Tibial artery (tissue), 4 donors: ENCODE measurements at regions not wholly inside any gene's neighbourhood (a gene's known extent, or its start where the extent isn't known, plus 50 kb on each side); places are given as distances from the start of the nearest gene placed in this dataset.

Source experiments
- DNase-seq, 2 donors: peaks; one replicate each; pipeline ENCODE4 v3.0.0-alpha.2; 2019
- H3K27ac ChIP-seq, 2 donors: fragments of 200-600 bp; sonication (generic) in 1 of 2; 1 replicate in 1 of 2; 2 replicates in 1 of 2; pipeline ENCODE4 v1.5.1; 2018 to 2019; ENCODE audit warnings: mild to moderate bottlenecking in 1 of 2
- H3K27me3 ChIP-seq, 2 donors: fragments of 200-600 bp; sonication (generic) in 1 of 2; one replicate each; pipeline versions ENCODE4 v1.5.1 to v1.6.0; 2016 to 2019
- H3K36me3 ChIP-seq, 3 donors: fragments of 200-600 bp; sonication (generic) in 2 of 3; one replicate each; pipeline ENCODE4 v1.5.1; 2016 to 2019; ENCODE audit warnings: mild to moderate bottlenecking in 2 of 3
- H3K4me1 ChIP-seq, 4 donors: fragments of 200-600 bp; sonication (generic) in 2 of 4; 1 replicate in 3 of 4; 2 replicates in 1 of 4; pipeline ENCODE4 v1.5.1; 2016 to 2019
- H3K4me3 ChIP-seq, 2 donors: fragments of 200-600 bp; sonication (generic) in 1 of 2; 1 replicate in 1 of 2; 2 replicates in 1 of 2; pipeline ENCODE4 v1.5.1; 2018 to 2019; ENCODE audit warnings: mild to moderate bottlenecking in 2 of 2
- H3K9me3 ChIP-seq, 3 donors: fragments of 200-600 bp; sonication (generic) in 1 of 3; one replicate each; pipeline ENCODE4 v1.5.1; 2016 to 2019
- intact Hi-C: fragments of 100-400 bp; cut with DNase I; formaldehyde crosslinking; loops from one replicate; pipeline ENCODE4 v1.15.0; 2023; ENCODE audit warnings: low total_unique reads
- TF ChIP-seq, protein P1 (sequence below), 2 experiments: fragments of 200-600 bp in 1 of 2; fragments of 450-650 bp in 1 of 2; IDR thresholded peaks; one replicate each; pipeline ENCODE4 v1.5.1; 2017 to 2019; ENCODE audit warnings: antibody characterized with exemption in 2 of 2, mild to moderate bottlenecking in 1 of 2, moderate library complexity in 1 of 2

- Histone ChIP-seq H3K9me3 (peaks cover 0 to 2% (median 0%) of the 10 kb centered on the region in 3 donors), H3K4me3 (no peak overlapping the region), H3K4me1 (peaks cover 0 to 36% (median 15%) of the 10 kb centered on the region in 4 donors), H3K27ac (no peak overlapping the region), H3K27me3 (no peaks in the 10 kb centered on the region), H3K36me3 (no peaks in the 10 kb centered on the region)
- TF ChIP-seq, protein P1, sequence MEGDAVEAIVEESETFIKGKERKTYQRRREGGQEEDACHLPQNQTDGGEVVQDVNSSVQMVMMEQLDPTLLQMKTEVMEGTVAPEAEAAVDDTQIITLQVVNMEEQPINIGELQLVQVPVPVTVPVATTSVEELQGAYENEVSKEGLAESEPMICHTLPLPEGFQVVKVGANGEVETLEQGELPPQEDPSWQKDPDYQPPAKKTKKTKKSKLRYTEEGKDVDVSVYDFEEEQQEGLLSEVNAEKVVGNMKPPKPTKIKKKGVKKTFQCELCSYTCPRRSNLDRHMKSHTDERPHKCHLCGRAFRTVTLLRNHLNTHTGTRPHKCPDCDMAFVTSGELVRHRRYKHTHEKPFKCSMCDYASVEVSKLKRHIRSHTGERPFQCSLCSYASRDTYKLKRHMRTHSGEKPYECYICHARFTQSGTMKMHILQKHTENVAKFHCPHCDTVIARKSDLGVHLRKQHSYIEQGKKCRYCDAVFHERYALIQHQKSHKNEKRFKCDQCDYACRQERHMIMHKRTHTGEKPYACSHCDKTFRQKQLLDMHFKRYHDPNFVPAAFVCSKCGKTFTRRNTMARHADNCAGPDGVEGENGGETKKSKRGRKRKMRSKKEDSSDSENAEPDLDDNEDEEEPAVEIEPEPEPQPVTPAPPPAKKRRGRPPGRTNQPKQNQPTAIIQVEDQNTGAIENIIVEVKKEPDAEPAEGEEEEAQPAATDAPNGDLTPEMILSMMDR (IDR thresholded peaks at IDR 0.05) = no peak
- DNase-seq = no peak
- intact Hi-C loops = no loop called here
These were observed 318.7 kb downstream of the TLE1 start for GRCh38 chr9:81370650-81371049.

DNA sequence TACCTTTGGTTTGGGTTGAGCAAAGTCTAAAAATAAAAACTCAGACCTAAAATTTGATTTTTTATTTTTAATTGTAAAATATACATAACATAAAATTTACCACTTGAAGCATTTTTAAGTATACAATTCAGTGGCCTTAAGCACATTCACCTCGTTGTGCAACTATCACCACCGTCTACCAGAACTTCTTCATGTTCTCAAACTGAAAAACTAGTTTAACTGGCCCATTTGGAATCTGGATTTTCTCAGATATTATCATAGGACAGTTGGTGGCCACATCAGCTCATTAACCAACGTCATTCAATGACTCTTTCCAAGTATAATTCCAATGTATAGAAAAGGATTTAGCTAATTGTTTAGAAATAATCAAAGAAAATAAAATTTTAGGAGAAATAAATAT lies 319.3 kb downstream of the TLE1 start:
- H3K4me3 ChIP-seq = no peak overlapping the region
- no peaks in the 10 kb centered on the region for H3K27me3 ChIP-seq
- H3K36me3 ChIP-seq = no peaks in the 10 kb centered on the region
- intact Hi-C loops = no loop called here
- peaks cover 0 to 31% (median 14%) of the 10 kb centered on the region in 4 donors for H3K4me1 ChIP-seq
- H3K27ac ChIP-seq = no peak overlapping the region
- TF ChIP-seq, protein P1 (IDR thresholded peaks at IDR 0.05) = no peak
- peaks cover 0 to 8% (median 0%) of the 10 kb centered on the region in 3 donors for H3K9me3 ChIP-seq
- no peak for DNase-seq

- H3K4me3 ChIP-seq = no peak overlapping the region
- intact Hi-C loops = no loop called here
These were observed 320.2 kb downstream of the TLE1 start for GRCh38 chr9:81369121-81369520.

DNA sequence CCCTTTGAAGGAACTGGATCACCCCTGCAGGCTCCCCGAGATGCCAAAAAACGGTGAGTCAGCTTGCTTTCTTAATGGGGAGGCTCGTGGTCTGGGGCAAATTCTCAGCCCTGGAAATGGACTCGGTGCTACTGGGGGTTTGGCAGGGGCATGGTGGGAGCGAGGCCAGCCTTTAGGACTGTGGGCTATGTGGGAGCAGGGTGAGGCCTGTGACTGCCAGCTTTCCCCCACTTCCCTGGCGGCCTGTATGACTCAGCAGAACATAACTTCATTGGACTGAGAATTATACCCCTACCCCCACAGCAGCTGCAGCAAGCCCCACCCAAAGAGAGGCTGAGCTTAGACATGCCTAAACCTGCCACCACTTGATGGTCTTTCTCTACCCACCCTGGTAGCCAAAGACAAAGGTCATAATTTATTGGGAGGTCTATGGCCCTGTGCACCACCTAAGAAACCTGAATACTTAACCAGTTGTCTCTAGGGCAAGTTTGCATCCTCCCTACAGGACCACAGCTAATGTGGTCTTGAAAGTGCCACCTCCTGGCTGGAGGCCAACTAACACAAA lies 325.3 kb downstream of the TLE1 start:
- Histone ChIP-seq H3K4me3 (no peak overlapping the region), H3K27ac (no peak overlapping the region), H3K27me3 (no peaks in the 10 kb centered on the region), H3K4me1 (no peaks in the 10 kb centered on the region), H3K36me3 (no peaks in the 10 kb centered on the region), H3K9me3 (peaks cover 0 to 13% (median 0%) of the 10 kb centered on the region in 3 donors)
- DNase-seq = no peak
- TF ChIP-seq, protein P1 (IDR thresholded peaks at IDR 0.05) = no peak
- intact Hi-C loops = no loop called here

More at GRCh38 chr9:81369121-81369520, 320.2 kb downstream of the TLE1 start:
- Histone ChIP-seq H3K27me3 (no peaks in the 10 kb centered on the region), H3K9me3 (peaks cover 0 to 13% (median 0%) of the 10 kb centered on the region in 3 donors), H3K36me3 (no peaks in the 10 kb centered on the region), H3K27ac (no peak overlapping the region), H3K4me1 (peaks cover 0 to 21% (median 12%) of the 10 kb centered on the region in 4 donors)
- TF ChIP-seq, protein P1 (IDR thresholded peaks at IDR 0.05) = no peak
- no peak for DNase-seq

DNA sequence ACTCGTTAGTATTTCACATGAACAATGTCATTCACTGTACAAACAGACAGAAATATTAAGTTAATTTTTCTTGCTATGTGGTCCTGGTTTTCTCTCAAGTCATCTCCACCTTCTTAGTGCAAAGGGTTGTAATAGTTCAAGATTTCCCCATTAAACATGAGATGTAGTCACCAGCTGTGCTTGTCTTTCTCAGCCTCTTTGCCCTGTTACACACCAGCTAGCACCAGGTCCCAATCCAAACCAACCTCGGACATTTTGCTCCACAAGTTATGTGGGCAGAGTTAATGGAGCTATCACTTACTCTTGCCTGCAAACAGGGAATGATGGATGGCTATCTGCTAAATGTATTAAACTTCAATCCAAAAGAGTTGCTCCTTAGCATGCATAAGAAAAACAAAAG lies 328.1 kb downstream of the TLE1 start:
- Histone ChIP-seq H3K4me1 (no peaks in the 10 kb centered on the region), H3K9me3 (peaks cover 0 to 13% (median 0%) of the 10 kb centered on the region in 3 donors), H3K27ac (no peak overlapping the region), H3K36me3 (no peaks in the 10 kb centered on the region), H3K27me3 (no peaks in the 10 kb centered on the region), H3K4me3 (no peak overlapping the region)
- intact Hi-C loops = no loop called here
- no peak for DNase-seq
- TF ChIP-seq, protein P1 (IDR thresholded peaks at IDR 0.05) = no peak

DNA sequence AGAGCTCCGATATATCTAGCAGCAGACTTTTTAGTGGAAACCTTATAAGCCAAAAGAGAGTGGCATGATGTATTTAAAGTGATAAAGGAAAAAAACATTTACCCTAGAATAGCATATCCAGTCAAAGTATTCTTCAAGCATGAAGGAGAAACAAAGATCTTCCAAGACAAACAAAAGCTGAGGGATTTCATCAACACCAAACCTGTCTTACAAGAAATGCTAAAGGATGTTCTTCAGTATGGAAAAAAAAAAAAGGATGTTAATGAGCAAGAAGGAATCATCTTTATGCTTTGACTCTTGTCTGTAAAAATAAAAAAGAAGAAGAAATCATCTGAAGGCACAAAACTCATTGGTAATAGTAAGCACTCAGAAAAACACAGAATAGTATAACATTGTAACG lies 338.2 kb downstream of the TLE1 start:
- intact Hi-C loops = no loop called here
- DNase-seq = no peak
- TF ChIP-seq, protein P1 (IDR thresholded peaks at IDR 0.05) = no peak
- Histone ChIP-seq H3K4me3 (no peak overlapping the region), H3K27me3 (no peaks in the 10 kb centered on the region), H3K9me3 (no peaks in the 10 kb centered on the region), H3K27ac (no peak overlapping the region), H3K4me1 (no peaks in the 10 kb centered on the region), H3K36me3 (no peaks in the 10 kb centered on the region)
